Fibroblast of lung (primary cell): ENCODE measurements at regions not wholly inside any gene's neighbourhood (a gene's known extent, or its start where the extent isn't known, plus 50 kb on each side); places are given as distances from the start of the nearest gene placed in this dataset.
A peak's percentile ranks its signal among the peaks of the same experiment; 100 is the strongest.

Experiments
- DNase-seq, 2 donors: peaks; one replicate each; pipeline versions ENCODE4 v3.0.0 to v3.0.0-alpha.2; 2010; ENCODE audit warnings: low read depth in 2 of 2
- H2AFZ ChIP-seq: 2 replicates; pipeline ENCODE4 v1.5.1; 2012; ENCODE audit warnings: low read length, control low read depth, inconsistent platforms
- H3K27ac ChIP-seq: 2 replicates; pipeline ENCODE4 v1.5.1; 2011; ENCODE audit warnings: low read length, control low read depth; ENCODE audit not compliant: insufficient read depth
- H3K27me3 ChIP-seq: 2 replicates; pipeline ENCODE4 v1.5.1; 2011; ENCODE audit warnings: mild to moderate bottlenecking, low read length; ENCODE audit not compliant: control insufficient read depth, insufficient read depth
- H3K36me3 ChIP-seq: 2 replicates; pipeline ENCODE4 v1.5.1; 2011; ENCODE audit warnings: low read length; ENCODE audit not compliant: control insufficient read depth, insufficient read depth
- H3K4me1 ChIP-seq: 2 replicates; pipeline ENCODE4 v1.5.1; 2011; ENCODE audit warnings: low read length; ENCODE audit not compliant: control insufficient read depth, insufficient read depth; ENCODE audit errors: extremely low read depth
- H3K4me2 ChIP-seq: 2 replicates; pipeline ENCODE4 v1.5.1; 2011; ENCODE audit warnings: low read length, control low read depth; ENCODE audit not compliant: insufficient read depth; ENCODE audit errors: extremely low read depth
- H3K4me3 ChIP-seq, 4 experiments: fragments of 200-600 bp in 1 of 4; sonication (generic) in 1 of 4; replicated peaks in 1 of 4; 2 replicates each; pipeline ENCODE4 v1.5.1; 2011 to 2016; ENCODE audit warnings: low read length in 4 of 4, low read depth in 3 of 4, mild to moderate bottlenecking in 3 of 4, control low read depth in 2 of 4, inconsistent platforms in 1 of 4, mixed read lengths in 1 of 4; ENCODE audit not compliant: insufficient read depth in 1 of 4; ENCODE audit errors: control extremely low read depth in 1 of 4
- H3K79me2 ChIP-seq: 2 replicates; pipeline ENCODE4 v1.5.1; 2012; ENCODE audit warnings: mild to moderate bottlenecking, low read length, inconsistent platforms; ENCODE audit not compliant: control insufficient read depth, insufficient read depth
- H3K9ac ChIP-seq: 2 replicates; pipeline ENCODE4 v1.5.1; 2011; ENCODE audit warnings: mild to moderate bottlenecking, low read length, control low read depth; ENCODE audit not compliant: insufficient read depth
- H3K9me3 ChIP-seq: 2 replicates; pipeline ENCODE4 v1.5.1; 2012; ENCODE audit warnings: low read depth, low read length; ENCODE audit not compliant: control insufficient read depth, insufficient read depth
- H4K20me1 ChIP-seq: 2 replicates; pipeline ENCODE4 v1.5.1; 2011; ENCODE audit warnings: low read length; ENCODE audit not compliant: control insufficient read depth, insufficient read depth; ENCODE audit errors: extremely low read depth
- EZH2 ChIP-seq: IDR thresholded peaks from 2 replicates; pipeline ENCODE4 v1.5.1; 2012; ENCODE audit warnings: low read length, control low read depth, mild to moderate bottlenecking; ENCODE audit errors: missing control alignments
- TF ChIP-seq, protein P1 (sequence below), 2 donors: IDR thresholded peaks in 1 of 2; conservative IDR thresholded peaks in 1 of 2; 1 replicate in 1 of 2; 2 replicates in 1 of 2; pipeline ENCODE4 v1.5.1; 2011 to 2012; ENCODE audit warnings: low read length in 2 of 2, control low read depth in 1 of 2, inconsistent platforms in 1 of 2, low read depth in 1 of 2, mild to moderate bottlenecking in 1 of 2

DNA sequence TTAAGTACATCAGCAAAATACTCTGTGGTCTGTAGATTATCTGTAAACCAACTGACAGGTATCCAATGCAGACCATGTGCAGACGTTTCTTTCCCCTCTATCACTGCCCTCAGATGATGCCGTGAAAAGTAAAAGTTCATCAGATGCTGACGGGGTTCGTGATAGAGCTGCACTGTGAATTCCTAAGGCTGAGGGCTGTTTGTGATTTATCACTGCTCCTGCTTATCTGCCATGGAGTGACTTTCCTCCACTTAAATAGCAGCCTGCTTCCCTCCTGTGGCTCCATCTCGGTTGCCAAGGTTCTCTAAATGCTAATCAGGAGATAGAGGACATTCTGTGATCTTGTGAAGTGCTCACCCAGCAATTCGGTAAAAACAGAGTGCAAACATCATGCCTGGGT is 89.3 kb upstream of the SRD5A3 start:
- Histone ChIP-seq H3K4me1 (no peaks in the 10 kb centered on the region), H3K27me3 (no peaks in the 10 kb centered on the region), H3K79me2 (no peaks in the 10 kb centered on the region), H3K36me3 (no peaks in the 10 kb centered on the region), H3K27ac (no peak overlapping the region), H3K4me3 (no peak overlapping the region), H2AFZ (no peak overlapping the region), H3K9me3 (no peaks in the 10 kb centered on the region), H3K4me2 (no peak overlapping the region), H4K20me1 (no peaks in the 10 kb centered on the region), H3K9ac (no peak overlapping the region)
- DNase-seq: peak in 1 of 2 donors; percentile 1
- TF ChIP-seq EZH2: no peak
- TF ChIP-seq, protein P1, sequence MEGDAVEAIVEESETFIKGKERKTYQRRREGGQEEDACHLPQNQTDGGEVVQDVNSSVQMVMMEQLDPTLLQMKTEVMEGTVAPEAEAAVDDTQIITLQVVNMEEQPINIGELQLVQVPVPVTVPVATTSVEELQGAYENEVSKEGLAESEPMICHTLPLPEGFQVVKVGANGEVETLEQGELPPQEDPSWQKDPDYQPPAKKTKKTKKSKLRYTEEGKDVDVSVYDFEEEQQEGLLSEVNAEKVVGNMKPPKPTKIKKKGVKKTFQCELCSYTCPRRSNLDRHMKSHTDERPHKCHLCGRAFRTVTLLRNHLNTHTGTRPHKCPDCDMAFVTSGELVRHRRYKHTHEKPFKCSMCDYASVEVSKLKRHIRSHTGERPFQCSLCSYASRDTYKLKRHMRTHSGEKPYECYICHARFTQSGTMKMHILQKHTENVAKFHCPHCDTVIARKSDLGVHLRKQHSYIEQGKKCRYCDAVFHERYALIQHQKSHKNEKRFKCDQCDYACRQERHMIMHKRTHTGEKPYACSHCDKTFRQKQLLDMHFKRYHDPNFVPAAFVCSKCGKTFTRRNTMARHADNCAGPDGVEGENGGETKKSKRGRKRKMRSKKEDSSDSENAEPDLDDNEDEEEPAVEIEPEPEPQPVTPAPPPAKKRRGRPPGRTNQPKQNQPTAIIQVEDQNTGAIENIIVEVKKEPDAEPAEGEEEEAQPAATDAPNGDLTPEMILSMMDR (conservative IDR thresholded peaks at IDR 0.05 in 1 of 2, IDR thresholded peaks at IDR 0.05 in 1 of 2; ENCODE audit: low read depth in 1 of 2, low read length in 2 of 2): no peak

DNA sequence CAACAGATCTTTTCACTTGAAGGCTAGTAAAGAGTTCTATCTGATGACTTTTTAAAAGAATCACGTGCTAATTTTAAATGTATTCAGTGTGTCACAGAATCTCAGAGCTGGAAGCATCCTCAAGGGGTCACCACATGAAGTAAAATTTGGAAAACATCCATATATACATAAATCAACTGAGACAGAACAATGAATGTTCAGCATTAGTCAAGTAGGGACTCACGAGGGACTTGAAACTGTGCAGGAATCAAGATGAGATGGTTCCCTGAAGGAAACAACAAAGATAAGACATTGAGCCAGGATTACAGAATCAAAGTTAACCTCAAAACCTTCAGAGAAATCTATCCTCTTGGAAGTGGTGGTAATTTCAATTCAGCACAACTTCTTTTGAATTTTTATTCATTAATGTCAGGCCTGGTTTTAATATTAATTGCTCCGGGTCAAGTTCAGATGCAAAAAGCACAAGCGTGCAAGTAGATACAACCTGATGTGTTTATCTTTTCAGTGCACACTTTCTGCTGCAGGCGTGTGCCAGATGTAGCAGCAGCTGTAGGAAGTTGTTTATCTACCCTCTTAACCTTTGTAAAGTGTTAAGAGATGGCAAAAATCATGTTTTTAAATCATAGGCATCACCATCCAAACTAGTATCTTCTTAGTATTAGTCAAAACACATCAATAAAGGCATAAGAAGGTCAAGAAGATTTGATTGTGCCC is 87.7 kb upstream of the SRD5A3 start:
- H3K79me2 ChIP-seq: no peaks in the 10 kb centered on the region
- no peaks in the 10 kb centered on the region for H3K27me3 ChIP-seq
- H4K20me1 ChIP-seq: no peaks in the 10 kb centered on the region
- H3K9ac ChIP-seq: no peak overlapping the region
- TF ChIP-seq, protein P1 (conservative IDR thresholded peaks at IDR 0.05 in 1 of 2, IDR thresholded peaks at IDR 0.05 in 1 of 2; ENCODE audit: low read depth in 1 of 2, low read length in 2 of 2): no peak
- TF ChIP-seq EZH2: no peak
- no peaks in the 10 kb centered on the region for H3K9me3 ChIP-seq
- H3K36me3 ChIP-seq: no peaks in the 10 kb centered on the region
- H2AFZ ChIP-seq: no peak overlapping the region
- no peak overlapping the region for H3K4me3 ChIP-seq
- no peak overlapping the region for H3K27ac ChIP-seq
- H3K4me1 ChIP-seq: no peaks in the 10 kb centered on the region
- H3K4me2 ChIP-seq: no peak overlapping the region
- DNase-seq: peak in 1 of 2 donors; percentile 9

DNA sequence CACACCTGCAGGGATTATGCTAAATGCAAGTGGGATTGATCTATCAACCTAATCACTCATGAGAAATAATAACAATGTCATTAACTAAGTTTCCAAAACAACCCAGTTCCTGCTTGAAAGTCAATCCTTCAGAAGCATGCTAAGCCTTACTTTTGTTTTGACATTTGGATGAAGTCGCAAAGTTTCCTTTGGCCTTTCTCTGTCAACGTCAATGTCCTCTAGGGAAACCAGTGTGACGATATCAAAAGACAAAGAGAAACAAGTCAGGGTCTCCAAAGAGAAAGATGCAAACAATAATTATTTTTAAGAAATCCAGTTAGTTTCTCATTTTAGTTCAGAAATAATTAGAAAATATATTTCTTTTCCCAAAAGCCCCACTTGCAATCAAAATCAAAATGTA is 86.7 kb upstream of the SRD5A3 start:
- Histone ChIP-seq H3K9ac (no peak overlapping the region), H2AFZ (no peak overlapping the region), H3K79me2 (no peaks in the 10 kb centered on the region), H3K9me3 (no peaks in the 10 kb centered on the region), H3K4me3 (no peak overlapping the region), H3K4me2 (no peak overlapping the region), H4K20me1 (no peaks in the 10 kb centered on the region), H3K27me3 (no peaks in the 10 kb centered on the region), H3K4me1 (no peaks in the 10 kb centered on the region), H3K36me3 (no peaks in the 10 kb centered on the region), H3K27ac (no peak overlapping the region)
- no peak for DNase-seq
- TF ChIP-seq, protein P1 (conservative IDR thresholded peaks at IDR 0.05 in 1 of 2, IDR thresholded peaks at IDR 0.05 in 1 of 2; ENCODE audit: low read depth in 1 of 2, low read length in 2 of 2): no peak
- no peak for TF ChIP-seq EZH2
